SK-N-SH treated with all-trans-retinoic acid at 6 μM for 48 hours (cell line): ENCODE measurements at regions not wholly inside any gene's neighbourhood (a gene's known extent, or its start where the extent isn't known, plus 50 kb on each side); places are given as distances from the start of the nearest gene placed in this dataset.

Experiments
- ATAC-seq: fragments of 200-7000 bp; cut with Tn5 transposase; 3 replicates; pipeline ENCODE4 v1.9.1; 2020; ENCODE audit warnings: mild to moderate bottlenecking, moderate library complexity
- ARNTL ChIP-seq: fragments of 450-650 bp; formaldehyde crosslinking; IDR thresholded peaks from 2 replicates; pipeline ENCODE4 v1.5.0; 2020; ENCODE audit warnings: low read depth, mild to moderate bottlenecking, moderate library complexity, borderline replicate concordance
- BACH2 ChIP-seq: fragments of 250-450 bp; sonication (Bioruptor Pico); IDR thresholded peaks from 2 replicates; pipeline ENCODE4 v1.9.0; 2021; ENCODE audit warnings: mild to moderate bottlenecking, borderline replicate concordance
- CREB5 ChIP-seq: fragments of 250-450 bp; sonication (Bioruptor Pico); IDR thresholded peaks from 2 replicates; pipeline ENCODE4 v1.5.1; 2020; ENCODE audit warnings: low read depth, mild to moderate bottlenecking, moderate library complexity
- CSRNP3 ChIP-seq: fragments of 250-450 bp; sonication (Bioruptor Pico); IDR thresholded peaks from 2 replicates; pipeline ENCODE4 v1.5.1; 2021; ENCODE audit warnings: mild to moderate bottlenecking, moderate library complexity
- GLIS3 ChIP-seq: fragments of 250-450 bp; sonication (Bioruptor Pico); IDR thresholded peaks from 2 replicates; pipeline ENCODE4 v1.5.0; 2020; ENCODE audit warnings: mild to moderate bottlenecking, moderate library complexity
- ISL1 ChIP-seq: fragments of 250-450 bp; sonication (Bioruptor Pico); IDR thresholded peaks from 2 replicates; pipeline ENCODE4 v2.1.2; 2022; ENCODE audit warnings: mild to moderate bottlenecking, moderate library complexity
- OSR1 ChIP-seq: fragments of 250-450 bp; sonication (Bioruptor Pico); IDR thresholded peaks from 2 replicates; pipeline ENCODE4 v1.8.0; 2022; ENCODE audit warnings: moderate library complexity, mild to moderate bottlenecking, inconsistent platforms
- PPARA ChIP-seq: fragments of 250-450 bp; sonication (Bioruptor Pico); IDR thresholded peaks from 2 replicates; pipeline ENCODE4 v1.5.0; 2020; ENCODE audit warnings: mild to moderate bottlenecking, borderline replicate concordance
- RARB ChIP-seq: fragments of 250-450 bp; sonication (Bioruptor Pico); IDR thresholded peaks from 2 replicates; pipeline ENCODE4 v1.8.0; 2021; ENCODE audit warnings: mild to moderate bottlenecking, moderate library complexity
- SNAI2 ChIP-seq: fragments of 250-450 bp; sonication (Bioruptor Pico); IDR thresholded peaks from 2 replicates; pipeline ENCODE4 v1.5.0; 2020; ENCODE audit warnings: mild to moderate bottlenecking, moderate library complexity
- TCF4 ChIP-seq: fragments of 250-450 bp; sonication (Bioruptor Pico); IDR thresholded peaks from 2 replicates; pipeline ENCODE4 v1.8.0; 2021; ENCODE audit warnings: mild to moderate bottlenecking, moderate library complexity, borderline replicate concordance
- TOX ChIP-seq: fragments of 250-450 bp; sonication (Bioruptor Pico); IDR thresholded peaks from 2 replicates; pipeline ENCODE4 v1.8.0; 2021; ENCODE audit warnings: mild to moderate bottlenecking, moderate library complexity, borderline replicate concordance
- ZC3H10 ChIP-seq: fragments of 250-450 bp; sonication (Bioruptor Pico); IDR thresholded peaks from 2 replicates; pipeline ENCODE4 v1.5.1; 2021; ENCODE audit warnings: mild to moderate bottlenecking, moderate library complexity
- ZFP3 ChIP-seq: fragments of 250-450 bp; sonication (Bioruptor Pico); IDR thresholded peaks from 2 replicates; pipeline ENCODE4 v1.5.0; 2020; ENCODE audit warnings: mild to moderate bottlenecking, moderate library complexity
- ZNF565 ChIP-seq: fragments of 450-650 bp; formaldehyde crosslinking; conservative IDR thresholded peaks from 2 replicates; pipeline ENCODE4 v1.5.0; 2020; ENCODE audit warnings: low read depth, mild to moderate bottlenecking, moderate library complexity
- ZNF70 ChIP-seq: fragments of 450-650 bp; formaldehyde crosslinking; IDR thresholded peaks from 2 replicates; pipeline ENCODE4 v1.5.0; 2020; ENCODE audit warnings: mild to moderate bottlenecking, moderate library complexity
- ZNF8 ChIP-seq: fragments of 450-650 bp; formaldehyde crosslinking; IDR thresholded peaks from 2 replicates; pipeline ENCODE4 v1.5.0; 2020; ENCODE audit warnings: mild to moderate bottlenecking, moderate library complexity
- TF ChIP-seq, protein P1 (sequence below): fragments of 250-450 bp; sonication (Bioruptor Pico); IDR thresholded peaks from 2 replicates; pipeline ENCODE4 v1.5.0; 2020; ENCODE audit warnings: mild to moderate bottlenecking, moderate library complexity
- TF ChIP-seq, protein P2 (sequence below): fragments of 250-450 bp; sonication (Bioruptor Pico); IDR thresholded peaks from 2 replicates; pipeline ENCODE4 v1.8.0; 2021; ENCODE audit warnings: low read depth, mild to moderate bottlenecking, moderate library complexity, borderline replicate concordance

DNA sequence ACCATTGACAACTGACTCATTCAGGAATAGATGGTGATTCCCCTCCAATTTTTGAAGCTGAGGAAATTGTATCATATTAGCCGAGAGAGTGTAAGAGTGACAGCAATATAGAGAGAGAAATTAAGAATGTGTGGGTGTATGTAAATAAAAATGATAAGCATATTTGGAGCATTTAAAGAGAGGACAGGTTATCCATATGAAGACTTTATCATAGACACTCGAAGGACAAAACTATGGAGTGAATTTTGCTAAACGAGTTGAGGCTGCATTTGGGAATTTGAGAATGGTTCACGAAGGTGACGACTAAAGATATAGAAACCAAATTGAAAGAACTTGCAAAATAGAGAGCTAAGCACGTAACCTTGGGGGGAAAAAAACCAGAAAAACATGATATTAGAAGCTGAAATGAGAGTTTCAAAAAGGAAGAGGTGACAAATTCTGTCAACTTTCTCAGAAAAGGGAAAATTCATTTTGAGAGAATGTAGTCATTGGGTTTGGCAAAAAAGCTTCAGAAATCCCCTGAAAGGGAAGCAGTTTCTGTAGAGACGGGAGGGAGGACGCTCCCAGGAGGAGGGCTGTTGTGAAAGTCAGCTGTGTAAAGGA is 129.7 kb downstream of the KCNJ2 start:
- ATAC-seq, result no peak

DNA sequence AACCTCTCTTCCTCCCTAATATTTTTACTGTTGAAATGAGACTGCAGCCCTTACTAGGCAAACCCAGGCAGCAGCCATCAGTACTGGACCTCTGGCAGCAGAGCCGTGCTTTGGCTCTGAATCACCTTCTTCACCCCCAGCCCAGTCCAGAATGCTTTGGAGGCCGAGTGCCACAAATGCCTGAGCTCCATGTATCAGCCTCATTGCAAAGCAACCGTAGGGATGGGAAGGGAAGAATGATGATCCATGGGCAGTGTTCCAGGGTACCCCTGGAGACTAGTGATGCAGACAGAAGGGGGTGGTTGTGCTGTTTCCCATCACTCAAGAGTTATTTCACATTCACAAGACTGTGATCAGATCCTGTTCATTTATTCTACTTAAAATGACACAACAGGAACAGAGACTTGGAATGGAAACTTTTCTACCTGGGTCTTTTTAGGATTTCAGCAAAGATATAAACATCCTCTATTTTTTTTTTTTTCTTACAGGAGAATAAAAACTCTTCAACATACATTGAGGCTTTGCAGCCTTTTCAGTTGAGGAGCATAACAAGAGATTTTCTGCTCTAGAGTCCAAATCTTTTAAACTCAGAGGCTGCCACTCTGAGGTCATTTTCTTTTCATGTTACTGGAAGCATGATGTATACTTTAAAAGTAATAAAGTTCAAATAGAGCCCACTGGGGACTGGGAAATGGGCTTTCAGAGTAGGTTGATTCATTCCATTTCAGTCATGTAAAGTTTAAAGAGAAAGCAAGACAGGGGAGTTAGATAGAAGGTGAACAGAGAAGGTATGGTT is 138.3 kb downstream of the KCNJ2 start:
- no peak for TF ChIP-seq PPARA (CRISPR knock-in tag)
- TF ChIP-seq ISL1 (CRISPR knock-in tag), result peak; percentile 34; the same call in 1 of the 2 replicates
- TF ChIP-seq ZNF565 (CRISPR knock-in tag), result no peak
- peak; percentile 84 for ATAC-seq

More for the DNA sequence above, 129.7 kb downstream of the KCNJ2 start:
- TF ChIP-seq OSR1 (no peak), ZC3H10 (CRISPR knock-in tag) (no peak), TCF4 (no peak), PPARA (CRISPR knock-in tag) (no peak), GLIS3 (CRISPR knock-in tag) (no peak), ZFP3 (CRISPR knock-in tag) (no peak), CREB5 (no peak), RARB (CRISPR knock-in tag) (no peak), CSRNP3 (no peak), ARNTL (no peak), ZNF70 (CRISPR knock-in tag) (no peak), SNAI2 (no peak), ZNF8 (CRISPR knock-in tag) (no peak), TOX (CRISPR knock-in tag) (no peak), ISL1 (CRISPR knock-in tag) (no peak)
- TF ChIP-seq, protein P1, sequence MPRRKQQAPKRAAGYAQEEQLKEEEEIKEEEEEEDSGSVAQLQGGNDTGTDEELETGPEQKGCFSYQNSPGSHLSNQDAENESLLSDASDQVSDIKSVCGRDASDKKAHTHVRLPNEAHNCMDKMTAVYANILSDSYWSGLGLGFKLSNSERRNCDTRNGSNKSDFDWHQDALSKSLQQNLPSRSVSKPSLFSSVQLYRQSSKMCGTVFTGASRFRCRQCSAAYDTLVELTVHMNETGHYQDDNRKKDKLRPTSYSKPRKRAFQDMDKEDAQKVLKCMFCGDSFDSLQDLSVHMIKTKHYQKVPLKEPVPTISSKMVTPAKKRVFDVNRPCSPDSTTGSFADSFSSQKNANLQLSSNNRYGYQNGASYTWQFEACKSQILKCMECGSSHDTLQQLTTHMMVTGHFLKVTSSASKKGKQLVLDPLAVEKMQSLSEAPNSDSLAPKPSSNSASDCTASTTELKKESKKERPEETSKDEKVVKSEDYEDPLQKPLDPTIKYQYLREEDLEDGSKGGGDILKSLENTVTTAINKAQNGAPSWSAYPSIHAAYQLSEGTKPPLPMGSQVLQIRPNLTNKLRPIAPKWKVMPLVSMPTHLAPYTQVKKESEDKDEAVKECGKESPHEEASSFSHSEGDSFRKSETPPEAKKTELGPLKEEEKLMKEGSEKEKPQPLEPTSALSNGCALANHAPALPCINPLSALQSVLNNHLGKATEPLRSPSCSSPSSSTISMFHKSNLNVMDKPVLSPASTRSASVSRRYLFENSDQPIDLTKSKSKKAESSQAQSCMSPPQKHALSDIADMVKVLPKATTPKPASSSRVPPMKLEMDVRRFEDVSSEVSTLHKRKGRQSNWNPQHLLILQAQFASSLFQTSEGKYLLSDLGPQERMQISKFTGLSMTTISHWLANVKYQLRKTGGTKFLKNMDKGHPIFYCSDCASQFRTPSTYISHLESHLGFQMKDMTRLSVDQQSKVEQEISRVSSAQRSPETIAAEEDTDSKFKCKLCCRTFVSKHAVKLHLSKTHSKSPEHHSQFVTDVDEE, result no peak
- TF ChIP-seq, protein P2, sequence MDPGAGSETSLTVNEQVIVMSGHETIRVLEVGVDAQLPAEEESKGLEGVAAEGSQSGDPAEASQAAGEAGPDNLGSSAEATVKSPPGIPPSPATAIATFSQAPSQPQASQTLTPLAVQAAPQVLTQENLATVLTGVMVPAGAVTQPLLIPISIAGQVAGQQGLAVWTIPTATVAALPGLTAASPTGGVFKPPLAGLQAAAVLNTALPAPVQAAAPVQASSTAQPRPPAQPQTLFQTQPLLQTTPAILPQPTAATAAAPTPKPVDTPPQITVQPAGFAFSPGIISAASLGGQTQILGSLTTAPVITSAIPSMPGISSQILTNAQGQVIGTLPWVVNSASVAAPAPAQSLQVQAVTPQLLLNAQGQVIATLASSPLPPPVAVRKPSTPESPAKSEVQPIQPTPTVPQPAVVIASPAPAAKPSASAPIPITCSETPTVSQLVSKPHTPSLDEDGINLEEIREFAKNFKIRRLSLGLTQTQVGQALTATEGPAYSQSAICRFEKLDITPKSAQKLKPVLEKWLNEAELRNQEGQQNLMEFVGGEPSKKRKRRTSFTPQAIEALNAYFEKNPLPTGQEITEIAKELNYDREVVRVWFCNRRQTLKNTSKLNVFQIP (CRISPR knock-in tag), result no peak

- no peak for TF ChIP-seq BACH2 (CRISPR knock-in tag)
- no peak for TF ChIP-seq PPARA (CRISPR knock-in tag)
- no peak for TF ChIP-seq TCF4
- no peak for TF ChIP-seq CREB5
- no peak for TF ChIP-seq CSRNP3
- no peak for TF ChIP-seq ZNF565 (CRISPR knock-in tag)
- TF ChIP-seq ZNF8 (CRISPR knock-in tag), result no peak
- no peak for ATAC-seq
Measured at GRCh38 chr17:70308618-70309017, 139.3 kb downstream of the KCNJ2 start.
